Dermis blood vessel endothelial cell (primary cell): ENCODE measurements at regions not wholly inside any gene's neighbourhood (a gene's known extent, or its start where the extent isn't known, plus 50 kb on each side); places are given as distances from the start of the nearest gene placed in this dataset.

Experiments
- DNase-seq: peaks from one replicate; pipeline ENCODE4 v3.0.0; 2010

- DNase-seq = no peak
Measured at GRCh38 chr3:59277816-59278215, 228.0 kb upstream of the CFAP20DC start.

GRCh38 chr3:59277201-59277600 is 227.4 kb upstream of the CFAP20DC start:
- no peak for DNase-seq

GRCh38 chr3:59273976-59274375 is 224.2 kb upstream of the CFAP20DC start:
- no peak for DNase-seq

- DNase-seq = no peak
Measured at GRCh38 chr3:59271971-59272370, 222.1 kb upstream of the CFAP20DC start.

- no peak for DNase-seq
Measured at GRCh38 chr3:59270921-59271320, 221.1 kb upstream of the CFAP20DC start.

GRCh38 chr3:59270209-59270608 is 220.4 kb upstream of the CFAP20DC start:
- DNase-seq = no peak

GRCh38 chr3:59268170-59268569 is 218.3 kb upstream of the CFAP20DC start:
- no peak for DNase-seq

GRCh38 chr3:59267021-59267420 is 217.2 kb upstream of the CFAP20DC start:
- DNase-seq = no peak

- DNase-seq = no peak
Measured at GRCh38 chr3:59266551-59266950, 216.7 kb upstream of the CFAP20DC start.

- DNase-seq = no peak
Measured at GRCh38 chr3:59265566-59265965, 215.7 kb upstream of the CFAP20DC start.

GRCh38 chr3:59264366-59264765 is 214.5 kb upstream of the CFAP20DC start:
- no peak for DNase-seq

GRCh38 chr3:59263152-59263551 is 213.3 kb upstream of the CFAP20DC start:
- no peak for DNase-seq

- no peak for DNase-seq
Measured at GRCh38 chr3:59262076-59262498, 212.3 kb upstream of the CFAP20DC start.

- no peak for DNase-seq
Measured at GRCh38 chr3:59261009-59261408, 211.2 kb upstream of the CFAP20DC start.

GRCh38 chr3:59258550-59259260 is 208.9 kb upstream of the CFAP20DC start:
- DNase-seq = no peak

- no peak for DNase-seq
Measured at GRCh38 chr3:59257506-59257905, 207.7 kb upstream of the CFAP20DC start.

- DNase-seq = no peak
Measured at GRCh38 chr3:59256230-59256629, 206.4 kb upstream of the CFAP20DC start.

GRCh38 chr3:59254976-59255375 is 205.2 kb upstream of the CFAP20DC start:
- no peak for DNase-seq

GRCh38 chr3:59254433-59254832 is 204.6 kb upstream of the CFAP20DC start:
- no peak for DNase-seq

GRCh38 chr3:59253523-59253922 is 203.7 kb upstream of the CFAP20DC start:
- no peak for DNase-seq

GRCh38 chr3:59251869-59252268 is 202.0 kb upstream of the CFAP20DC start:
- DNase-seq = no peak

GRCh38 chr3:59250600-59250999 is 200.8 kb upstream of the CFAP20DC start:
- DNase-seq = no peak

- no peak for DNase-seq
Measured at GRCh38 chr3:59249698-59250361, 200.0 kb upstream of the CFAP20DC start.

GRCh38 chr3:59249004-59249403 is 199.2 kb upstream of the CFAP20DC start:
- no peak for DNase-seq
